Mammary epithelial cell (primary cell): ENCODE measurements at regions not wholly inside any gene's neighbourhood (a gene's known extent, or its start where the extent isn't known, plus 50 kb on each side); places are given as distances from the start of the nearest gene placed in this dataset.

Source experiments
- EZH2 ChIP-seq: IDR thresholded peaks from 2 replicates; pipeline ENCODE4 v1.6.1; 2012; ENCODE audit warnings: low read length, inconsistent platforms, borderline replicate concordance
- TF ChIP-seq, protein P1 (sequence below), 2 donors: IDR thresholded peaks in 1 of 2; conservative IDR thresholded peaks in 1 of 2; 2 replicates each; pipeline ENCODE4 v1.5.1; 2011 to 2012; ENCODE audit warnings: inconsistent platforms in 2 of 2, low read length in 2 of 2, mild to moderate bottlenecking in 2 of 2, control low read depth in 1 of 2, low read depth in 1 of 2; ENCODE audit not compliant: insufficient read depth in 1 of 2; ENCODE audit errors: extremely low read depth in 1 of 2

DNA sequence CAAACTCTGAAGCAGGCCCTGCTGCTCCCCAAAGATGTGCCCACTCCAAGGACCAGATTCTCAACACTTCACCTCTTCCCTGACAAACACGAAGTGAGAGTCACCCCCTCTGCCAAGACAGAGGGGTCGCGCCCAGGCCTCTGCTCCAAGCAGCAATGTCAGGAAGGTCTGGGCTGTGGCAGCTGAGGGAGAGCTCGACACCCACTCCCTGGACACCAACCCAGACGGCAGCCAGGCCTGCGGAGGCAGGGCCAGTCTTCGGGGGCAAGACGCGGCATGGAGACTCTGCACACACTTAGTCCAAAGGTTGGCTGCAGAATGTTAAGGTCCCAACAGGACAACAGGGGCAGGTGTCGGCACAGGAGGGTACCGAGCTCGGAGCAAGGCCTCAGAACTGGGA, 144.2 kb downstream of the DLL1 start:
- TF ChIP-seq, protein P1, sequence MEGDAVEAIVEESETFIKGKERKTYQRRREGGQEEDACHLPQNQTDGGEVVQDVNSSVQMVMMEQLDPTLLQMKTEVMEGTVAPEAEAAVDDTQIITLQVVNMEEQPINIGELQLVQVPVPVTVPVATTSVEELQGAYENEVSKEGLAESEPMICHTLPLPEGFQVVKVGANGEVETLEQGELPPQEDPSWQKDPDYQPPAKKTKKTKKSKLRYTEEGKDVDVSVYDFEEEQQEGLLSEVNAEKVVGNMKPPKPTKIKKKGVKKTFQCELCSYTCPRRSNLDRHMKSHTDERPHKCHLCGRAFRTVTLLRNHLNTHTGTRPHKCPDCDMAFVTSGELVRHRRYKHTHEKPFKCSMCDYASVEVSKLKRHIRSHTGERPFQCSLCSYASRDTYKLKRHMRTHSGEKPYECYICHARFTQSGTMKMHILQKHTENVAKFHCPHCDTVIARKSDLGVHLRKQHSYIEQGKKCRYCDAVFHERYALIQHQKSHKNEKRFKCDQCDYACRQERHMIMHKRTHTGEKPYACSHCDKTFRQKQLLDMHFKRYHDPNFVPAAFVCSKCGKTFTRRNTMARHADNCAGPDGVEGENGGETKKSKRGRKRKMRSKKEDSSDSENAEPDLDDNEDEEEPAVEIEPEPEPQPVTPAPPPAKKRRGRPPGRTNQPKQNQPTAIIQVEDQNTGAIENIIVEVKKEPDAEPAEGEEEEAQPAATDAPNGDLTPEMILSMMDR (conservative IDR thresholded peaks at IDR 0.05 in 1 of 2, IDR thresholded peaks at IDR 0.05 in 1 of 2; ENCODE audit: extremely low read depth in 1 of 2, insufficient read depth in 1 of 2, low read depth in 1 of 2, low read length in 2 of 2), result no peak
- no peak for TF ChIP-seq EZH2
